ENCODE measurements at regions not wholly inside any gene's neighbourhood (a gene's known extent, or its start where the extent isn't known, plus 50 kb on each side); places are given as distances from the start of the nearest gene placed in this dataset.
A peak's percentile ranks its signal among the peaks of the same experiment; 100 is the strongest.

DNA sequence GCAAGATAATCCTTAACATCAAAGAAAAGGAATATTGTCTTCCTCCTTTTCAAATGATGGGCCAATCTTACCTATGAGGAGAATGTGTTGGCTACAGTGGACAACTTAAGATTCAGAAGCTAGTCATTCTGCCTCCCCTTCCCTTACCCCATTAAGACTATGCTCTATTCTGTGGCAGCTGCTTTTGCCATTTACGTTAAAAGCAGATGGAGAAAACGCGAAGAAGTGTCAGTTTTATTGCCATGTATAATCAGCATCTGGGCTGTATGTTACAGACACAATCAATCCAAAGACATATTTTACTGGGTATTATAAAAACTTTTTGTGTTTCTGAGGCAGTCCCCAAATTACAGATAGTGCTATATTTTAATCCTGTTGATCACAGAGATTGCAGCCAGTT, 196.1 kb upstream of the PACRGL start:
- TF ChIP-seq, protein P1, sequence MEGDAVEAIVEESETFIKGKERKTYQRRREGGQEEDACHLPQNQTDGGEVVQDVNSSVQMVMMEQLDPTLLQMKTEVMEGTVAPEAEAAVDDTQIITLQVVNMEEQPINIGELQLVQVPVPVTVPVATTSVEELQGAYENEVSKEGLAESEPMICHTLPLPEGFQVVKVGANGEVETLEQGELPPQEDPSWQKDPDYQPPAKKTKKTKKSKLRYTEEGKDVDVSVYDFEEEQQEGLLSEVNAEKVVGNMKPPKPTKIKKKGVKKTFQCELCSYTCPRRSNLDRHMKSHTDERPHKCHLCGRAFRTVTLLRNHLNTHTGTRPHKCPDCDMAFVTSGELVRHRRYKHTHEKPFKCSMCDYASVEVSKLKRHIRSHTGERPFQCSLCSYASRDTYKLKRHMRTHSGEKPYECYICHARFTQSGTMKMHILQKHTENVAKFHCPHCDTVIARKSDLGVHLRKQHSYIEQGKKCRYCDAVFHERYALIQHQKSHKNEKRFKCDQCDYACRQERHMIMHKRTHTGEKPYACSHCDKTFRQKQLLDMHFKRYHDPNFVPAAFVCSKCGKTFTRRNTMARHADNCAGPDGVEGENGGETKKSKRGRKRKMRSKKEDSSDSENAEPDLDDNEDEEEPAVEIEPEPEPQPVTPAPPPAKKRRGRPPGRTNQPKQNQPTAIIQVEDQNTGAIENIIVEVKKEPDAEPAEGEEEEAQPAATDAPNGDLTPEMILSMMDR (IDR thresholded peaks at IDR 0.05; ENCODE audit: low read depth, low read length) = no peak

GRCh38 chr4:20505927-20506326, 194.3 kb upstream of the PACRGL start:
- DNase-seq (ENCODE audit: low read depth in 2 of 2) = no peak
- TF ChIP-seq, protein P1 (IDR thresholded peaks at IDR 0.05; ENCODE audit: low read depth, low read length) = no peak
- no peak overlapping the region for H3K4me3 ChIP-seq (replicated peaks in 1 of 2; ENCODE audit: low read depth in 2 of 2, low read length in 2 of 2)

More for the DNA sequence above, 196.1 kb upstream of the PACRGL start:
- no peak for DNase-seq (ENCODE audit: low read depth in 2 of 2)
- H3K4me3 ChIP-seq (replicated peaks in 1 of 2; ENCODE audit: low read depth in 2 of 2, low read length in 2 of 2) = no peak overlapping the region

- no peak overlapping the region for H3K4me3 ChIP-seq (replicated peaks in 1 of 2; ENCODE audit: low read depth in 2 of 2, low read length in 2 of 2)
- DNase-seq (ENCODE audit: low read depth in 2 of 2) = peak; percentile 71 to 92
- TF ChIP-seq, protein P1 (IDR thresholded peaks at IDR 0.05; ENCODE audit: low read depth, low read length) = no peak
These were observed 193.4 kb upstream of the PACRGL start for GRCh38 chr4:20506827-20507226.

GRCh38 chr4:20509315-20509714, 190.9 kb upstream of the PACRGL start:
- H3K4me3 ChIP-seq (replicated peaks in 1 of 2; ENCODE audit: low read depth in 2 of 2, low read length in 2 of 2) = no peak overlapping the region
- TF ChIP-seq, protein P1 (IDR thresholded peaks at IDR 0.05; ENCODE audit: low read depth, low read length) = no peak

GRCh38 chr4:20512033-20512792, 188.0 kb upstream of the PACRGL start:
- no peak overlapping the region for H3K4me3 ChIP-seq (replicated peaks in 1 of 2; ENCODE audit: low read depth in 2 of 2, low read length in 2 of 2)
- DNase-seq (ENCODE audit: low read depth in 2 of 2) = peak; percentile 9 to 66
- TF ChIP-seq, protein P1 (IDR thresholded peaks at IDR 0.05; ENCODE audit: low read depth, low read length) = no peak

More at GRCh38 chr4:20509315-20509714, 190.9 kb upstream of the PACRGL start:
- no peak for DNase-seq (ENCODE audit: low read depth in 2 of 2)

DNA sequence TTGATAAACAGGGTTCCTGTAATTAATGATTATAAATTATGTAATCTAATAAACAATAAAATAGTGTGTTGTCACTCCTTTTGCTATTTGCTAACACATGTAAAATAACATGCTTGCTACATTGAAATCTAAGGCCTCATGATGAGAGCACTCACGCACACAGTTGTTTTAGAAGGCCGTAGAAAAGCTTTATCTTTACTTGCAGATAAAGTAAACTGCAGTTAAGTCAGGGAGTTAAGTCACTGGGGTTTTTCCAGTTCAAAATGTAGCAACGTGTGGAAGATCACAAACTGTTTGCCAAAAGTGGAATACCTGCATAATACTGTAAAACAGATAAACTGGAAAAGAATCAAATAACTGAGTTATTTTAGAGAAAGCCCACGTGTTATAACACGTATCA, 187.3 kb upstream of the PACRGL start:
- TF ChIP-seq, protein P1 (IDR thresholded peaks at IDR 0.05; ENCODE audit: low read depth, low read length) = no peak

More for the DNA sequence above, 187.3 kb upstream of the PACRGL start:
- DNase-seq (ENCODE audit: low read depth in 2 of 2) = no peak
- H3K4me3 ChIP-seq (replicated peaks in 1 of 2; ENCODE audit: low read depth in 2 of 2, low read length in 2 of 2) = no peak overlapping the region

All from cardiac fibroblast (primary cell).